22Rv1 (cell line): ENCODE measurements at regions not wholly inside any gene's neighbourhood (a gene's known extent, or its start where the extent isn't known, plus 50 kb on each side); places are given as distances from the start of the nearest gene placed in this dataset.
"Not testable (repeated sequence)": the region's sequence is repeated elsewhere in the genome, so short reads cannot be mapped to it uniquely, and the experiment has no call there.

Experiments used
- ZFX ChIP-seq: fragments of 450-650 bp; IDR thresholded peaks from 2 replicates; pipeline ENCODE4 v1.6.1; 2017; ENCODE audit warnings: antibody characterized with exemption, borderline replicate concordance
- TF ChIP-seq, protein P1 (sequence below): fragments of 450-650 bp; IDR thresholded peaks from 2 replicates; pipeline ENCODE4 v1.5.1; 2017; ENCODE audit warnings: mild to moderate bottlenecking

DNA sequence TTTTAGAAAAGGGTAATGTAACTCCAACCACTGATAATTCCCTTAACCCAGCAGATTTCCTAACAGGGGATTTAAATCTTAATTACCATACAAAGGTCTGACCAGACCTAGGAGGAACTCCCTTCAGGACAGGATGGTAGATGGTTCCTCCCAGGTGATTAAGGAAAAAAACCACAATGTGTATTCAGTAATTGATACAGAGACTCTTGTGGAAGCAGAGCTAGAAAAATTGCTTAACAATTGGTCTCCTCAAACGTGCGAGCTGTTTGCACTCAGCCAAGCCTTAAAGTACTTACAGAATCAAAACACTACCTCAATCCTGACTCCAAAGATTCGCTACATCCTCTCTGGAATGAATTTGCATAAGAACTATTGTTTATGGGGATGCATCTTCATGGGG lies 2027.1 kb downstream of the OLFM4 start:
- TF ChIP-seq, protein P1, sequence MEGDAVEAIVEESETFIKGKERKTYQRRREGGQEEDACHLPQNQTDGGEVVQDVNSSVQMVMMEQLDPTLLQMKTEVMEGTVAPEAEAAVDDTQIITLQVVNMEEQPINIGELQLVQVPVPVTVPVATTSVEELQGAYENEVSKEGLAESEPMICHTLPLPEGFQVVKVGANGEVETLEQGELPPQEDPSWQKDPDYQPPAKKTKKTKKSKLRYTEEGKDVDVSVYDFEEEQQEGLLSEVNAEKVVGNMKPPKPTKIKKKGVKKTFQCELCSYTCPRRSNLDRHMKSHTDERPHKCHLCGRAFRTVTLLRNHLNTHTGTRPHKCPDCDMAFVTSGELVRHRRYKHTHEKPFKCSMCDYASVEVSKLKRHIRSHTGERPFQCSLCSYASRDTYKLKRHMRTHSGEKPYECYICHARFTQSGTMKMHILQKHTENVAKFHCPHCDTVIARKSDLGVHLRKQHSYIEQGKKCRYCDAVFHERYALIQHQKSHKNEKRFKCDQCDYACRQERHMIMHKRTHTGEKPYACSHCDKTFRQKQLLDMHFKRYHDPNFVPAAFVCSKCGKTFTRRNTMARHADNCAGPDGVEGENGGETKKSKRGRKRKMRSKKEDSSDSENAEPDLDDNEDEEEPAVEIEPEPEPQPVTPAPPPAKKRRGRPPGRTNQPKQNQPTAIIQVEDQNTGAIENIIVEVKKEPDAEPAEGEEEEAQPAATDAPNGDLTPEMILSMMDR = not testable (repeated sequence)
- not testable (repeated sequence) for TF ChIP-seq ZFX
